GM12865 (cell line): ENCODE measurements at regions not wholly inside any gene's neighbourhood (a gene's known extent, or its start where the extent isn't known, plus 50 kb on each side); places are given as distances from the start of the nearest gene placed in this dataset.

ENCODE experiments used
- DNase-seq: peaks from one replicate; pipeline ENCODE4 v3.0.0; 2010; ENCODE audit warnings: low read depth
- H3K4me3 ChIP-seq: 2 replicates; pipeline ENCODE4 v1.5.1; 2011; ENCODE audit warnings: mild to moderate bottlenecking, low read depth, low read length, control low read depth
- CTCF ChIP-seq: IDR thresholded peaks from 2 replicates; pipeline ENCODE4 v1.5.1; 2011; ENCODE audit warnings: low read length, control low read depth, low read depth, inconsistent platforms; ENCODE audit not compliant: insufficient read depth; ENCODE audit errors: missing control alignments

GRCh38 chr16:62644030-62644812 is 608.0 kb upstream of the CDH8 start:
- peak; percentile 71 for DNase-seq
- H3K4me3 ChIP-seq = peak overlapping the region; percentile 22
- TF ChIP-seq CTCF = no peak

GRCh38 chr16:62642677-62643076 is 606.4 kb upstream of the CDH8 start:
- no peak overlapping the region for H3K4me3 ChIP-seq
- TF ChIP-seq CTCF = no peak

GRCh38 chr16:62639890-62640289 is 603.7 kb upstream of the CDH8 start:
- DNase-seq = no peak
- no peak for TF ChIP-seq CTCF
- H3K4me3 ChIP-seq = peak overlapping the region; percentile 37

More at GRCh38 chr16:62642677-62643076, 606.4 kb upstream of the CDH8 start:
- peak; percentile 72 for DNase-seq

GRCh38 chr16:62638964-62639870 is 603.0 kb upstream of the CDH8 start:
- peak; percentile 29 for TF ChIP-seq CTCF
- peak overlapping the region; percentile 47 for H3K4me3 ChIP-seq
- peak; percentile 93 for DNase-seq

- peak overlapping the region; percentile 47 for H3K4me3 ChIP-seq
- no peak for TF ChIP-seq CTCF
- peak; percentile 49 for DNase-seq
These were observed 602.2 kb upstream of the CDH8 start for GRCh38 chr16:62638324-62638911.

- no peak for TF ChIP-seq CTCF
- H3K4me3 ChIP-seq = no peak overlapping the region
- DNase-seq = no peak
These were observed 589.1 kb upstream of the CDH8 start for GRCh38 chr16:62625326-62625725.
